Left hindlimb (tissue), 1 donor: ENCODE measurements at regions not wholly inside any gene's neighbourhood (a gene's known extent, or its start where the extent isn't known, plus 50 kb on each side); places are given as distances from the start of the nearest gene placed in this dataset.

Experiments used
- DNase-seq: peaks from one replicate; pipeline ENCODE4 v3.0.0-alpha.2; 2018

GRCh38 chr6:6785163-6785521 lies 196.6 kb downstream of the LY86 start:
- no peak for DNase-seq

GRCh38 chr6:6788394-6789032 lies 200.0 kb downstream of the LY86 start:
- no peak for DNase-seq

GRCh38 chr6:6790393-6790792 lies 201.9 kb downstream of the LY86 start:
- DNase-seq = no peak

GRCh38 chr6:6790891-6791290 lies 202.4 kb downstream of the LY86 start:
- DNase-seq = no peak

DNA sequence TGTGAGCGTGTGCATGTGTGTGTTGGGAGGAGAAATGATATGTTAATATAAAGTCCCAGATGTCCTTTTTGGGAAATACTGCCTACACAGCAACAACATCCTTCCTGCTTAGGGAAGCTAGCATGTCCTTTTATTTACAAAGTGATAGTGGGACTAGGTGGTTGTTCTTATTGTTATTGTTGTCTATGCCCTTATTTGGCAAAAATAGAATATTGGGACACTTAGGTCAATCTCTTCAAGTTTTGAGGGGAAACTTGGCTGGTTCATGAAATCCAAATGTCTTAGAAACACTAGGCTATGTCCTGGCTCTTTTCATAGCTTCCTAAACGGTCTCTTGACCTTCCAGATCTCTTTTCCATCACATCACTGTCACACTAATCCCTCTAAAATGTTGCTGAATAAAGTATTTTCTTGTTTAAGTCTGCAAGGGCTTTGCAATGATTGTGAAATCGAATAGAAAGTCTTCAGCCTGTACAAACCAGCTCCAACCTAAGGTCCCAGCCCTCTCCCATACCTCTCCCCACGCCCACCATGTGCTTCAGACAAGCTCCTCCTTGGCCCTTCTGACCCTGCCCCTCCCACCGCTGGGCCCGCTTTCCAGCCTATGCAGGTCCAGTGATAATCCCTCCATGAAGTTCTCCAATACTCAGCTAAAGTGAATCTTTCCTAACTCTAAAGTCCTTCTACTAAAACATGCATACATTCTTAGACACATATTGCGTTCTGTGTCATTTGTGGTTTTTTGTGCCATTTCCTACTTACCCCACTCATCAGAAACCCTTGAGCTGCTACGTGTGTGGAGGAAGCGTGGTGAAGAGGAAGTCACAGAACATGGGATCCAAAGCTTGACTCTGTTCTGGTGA lies 205.1 kb downstream of the LY86 start:
- DNase-seq = no peak

DNA sequence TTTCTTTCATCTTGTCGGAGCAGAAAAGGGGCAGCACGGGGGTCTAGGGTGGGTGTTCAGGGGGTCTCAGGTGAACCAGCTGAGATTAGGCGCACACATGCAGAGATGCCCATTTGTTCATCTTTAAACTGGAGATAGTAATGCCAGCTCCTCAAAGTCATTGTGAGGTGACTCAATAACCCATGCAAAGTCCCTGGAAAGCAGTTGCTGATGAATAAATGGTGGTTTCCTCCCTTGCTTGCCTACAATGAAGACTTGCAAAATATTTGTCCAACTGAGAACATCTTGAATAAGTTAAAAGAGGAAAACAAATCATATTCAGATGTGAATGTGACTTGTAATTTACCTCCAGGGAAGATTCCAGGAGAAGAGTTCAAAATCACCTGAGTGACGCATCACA lies 206.9 kb downstream of the LY86 start:
- no peak for DNase-seq

DNA sequence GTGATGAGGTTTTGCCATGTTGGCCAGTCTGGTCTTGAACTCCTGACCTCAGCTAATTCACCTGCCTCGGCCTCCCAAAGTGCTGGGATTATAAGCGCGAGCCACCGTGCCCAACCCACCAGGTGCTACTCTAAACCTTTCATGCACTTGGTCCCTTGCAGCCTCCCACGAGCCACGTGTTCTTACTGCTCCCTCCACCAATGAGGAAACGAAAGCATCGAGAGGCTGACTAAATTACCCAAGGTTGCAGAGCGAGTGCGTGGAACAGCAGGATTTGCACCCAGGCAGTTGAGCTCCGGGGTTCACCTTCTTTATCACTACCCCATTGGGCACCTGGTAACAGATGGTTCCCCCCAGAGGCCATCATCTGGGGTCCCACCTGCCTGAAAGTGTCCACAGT lies 208.3 kb downstream of the LY86 start:
- DNase-seq = no peak

DNA sequence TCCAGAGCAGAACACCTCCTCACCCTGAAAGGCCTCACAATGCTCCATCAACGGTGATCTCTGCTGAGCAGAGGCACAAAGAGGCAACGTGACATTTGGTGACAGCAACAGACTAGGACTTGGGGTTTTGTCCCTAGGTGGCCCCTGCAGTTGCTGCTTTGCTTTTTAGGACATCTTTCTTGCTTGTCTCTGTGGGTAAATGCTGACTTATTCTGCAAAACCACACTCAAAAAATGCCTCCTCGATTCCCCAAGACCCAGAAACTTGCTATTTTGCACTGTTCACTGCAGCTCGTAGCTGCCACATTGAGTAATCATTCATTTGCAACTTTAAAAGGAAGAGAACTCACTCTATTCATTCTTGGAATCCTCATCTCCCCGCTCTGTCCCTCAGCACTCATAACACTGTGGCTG lies 209.9 kb downstream of the LY86 start:
- DNase-seq = no peak

DNA sequence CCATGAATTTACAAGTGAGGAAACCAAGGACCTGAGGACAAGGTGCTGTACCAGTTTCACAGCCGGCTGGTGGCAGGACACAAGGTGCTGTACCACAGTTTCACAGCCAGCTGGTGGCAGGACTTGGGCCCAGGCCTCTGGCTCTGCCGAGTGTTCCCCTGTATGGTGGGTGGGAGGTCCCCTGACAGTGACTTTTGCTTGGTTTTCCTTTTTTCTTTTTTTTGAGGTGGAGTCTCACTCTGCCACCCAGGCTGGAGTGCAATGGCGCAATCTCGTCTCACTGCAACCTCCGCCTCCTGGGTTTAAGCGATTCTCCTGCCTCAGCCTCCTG lies 212.4 kb downstream of the LY86 start:
- DNase-seq = no peak

DNA sequence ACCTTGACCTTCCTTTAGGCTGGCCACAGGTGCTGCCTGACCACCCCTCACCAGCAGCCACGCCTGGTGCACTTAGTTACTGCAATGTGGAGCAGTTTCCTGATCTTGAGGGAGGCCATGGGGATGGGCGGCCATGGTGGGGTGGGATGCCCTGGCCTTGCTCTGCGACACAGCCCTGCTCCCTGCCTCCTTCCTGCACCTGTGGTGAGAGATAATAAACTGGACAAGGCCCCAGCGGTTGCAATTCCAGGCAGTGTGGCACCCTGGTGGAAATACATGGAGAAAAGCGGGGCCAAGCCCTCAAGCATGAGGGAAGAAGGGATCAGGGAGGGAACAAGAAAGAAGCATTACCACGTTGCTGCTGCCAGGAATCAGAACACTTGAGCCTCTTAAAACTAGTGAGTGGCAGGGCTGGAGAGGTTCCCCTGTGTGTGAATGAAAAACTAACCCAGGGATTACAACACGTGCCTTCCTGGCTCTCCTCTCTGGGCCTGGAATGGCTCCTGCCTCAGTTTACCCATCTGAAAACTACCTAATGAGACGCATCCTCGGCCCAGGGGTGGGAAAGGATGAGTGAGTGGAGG lies 213.2 kb downstream of the LY86 start:
- DNase-seq = no peak

- DNase-seq = no peak
Observed at GRCh38 chr6:6803180-6803977, 214.9 kb downstream of the LY86 start.

GRCh38 chr6:6804843-6805615 lies 216.5 kb downstream of the LY86 start:
- no peak for DNase-seq

DNA sequence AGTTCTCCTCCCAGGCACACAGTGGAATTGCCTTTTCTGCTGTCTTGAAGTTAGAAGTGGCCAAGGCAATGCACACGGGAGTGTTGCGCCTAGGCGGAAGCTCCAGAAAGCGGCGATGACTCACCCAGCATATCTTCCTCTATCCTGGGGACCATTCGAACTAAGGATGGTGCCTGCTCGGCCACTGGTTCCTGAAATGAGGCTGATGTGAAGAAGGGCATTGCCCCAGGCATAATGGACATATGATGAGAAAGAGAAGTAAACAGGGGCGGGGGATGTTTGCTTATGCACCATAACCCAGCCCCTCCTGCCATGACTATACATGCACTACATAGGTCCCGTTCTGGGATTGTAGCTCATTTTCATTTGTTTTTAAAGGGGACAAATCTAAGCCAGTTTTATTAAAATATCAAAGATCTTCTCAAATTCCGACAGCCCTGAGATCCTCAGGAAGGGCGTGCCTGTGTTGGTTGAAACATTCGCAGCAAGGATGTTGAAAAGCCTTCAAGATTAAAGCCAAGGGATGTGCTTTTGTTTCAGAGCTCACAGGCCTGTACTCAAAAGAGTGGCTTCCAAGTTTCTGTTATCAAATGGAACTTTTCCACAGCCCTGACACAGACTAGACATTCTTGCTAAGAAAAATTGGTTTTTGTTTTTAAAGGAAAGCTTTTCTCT lies 218.5 kb downstream of the LY86 start:
- DNase-seq = no peak

DNA sequence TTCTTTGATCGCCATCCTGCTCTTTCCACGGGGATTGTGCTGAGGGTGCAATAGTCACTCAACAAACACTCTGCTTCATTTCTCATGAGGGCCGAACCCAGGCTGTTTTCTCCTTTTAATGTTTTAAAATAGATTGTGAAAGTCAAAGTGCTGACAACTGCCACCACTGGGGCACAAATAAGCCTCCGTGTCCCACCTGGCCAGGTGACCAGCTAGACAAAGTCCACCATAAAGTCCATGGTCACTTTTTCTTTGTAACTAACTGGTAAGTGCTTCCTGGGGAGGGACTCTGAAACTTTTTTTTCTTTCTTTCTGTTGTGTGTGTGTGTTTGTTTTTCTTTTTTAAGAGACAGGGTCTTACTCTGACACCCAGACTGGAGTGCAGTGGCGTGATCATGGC lies 219.8 kb downstream of the LY86 start:
- DNase-seq = no peak

GRCh38 chr6:6808915-6809314 lies 220.4 kb downstream of the LY86 start:
- no peak for DNase-seq

- no peak for DNase-seq
Observed at GRCh38 chr6:6810727-6811126, 222.2 kb downstream of the LY86 start.

GRCh38 chr6:6811128-6812009 lies 222.8 kb downstream of the LY86 start:
- no peak for DNase-seq

- DNase-seq = no peak
Observed at GRCh38 chr6:6812427-6812826, 223.9 kb downstream of the LY86 start.

- no peak for DNase-seq
Observed at GRCh38 chr6:6815732-6816131, 227.2 kb downstream of the LY86 start.

DNA sequence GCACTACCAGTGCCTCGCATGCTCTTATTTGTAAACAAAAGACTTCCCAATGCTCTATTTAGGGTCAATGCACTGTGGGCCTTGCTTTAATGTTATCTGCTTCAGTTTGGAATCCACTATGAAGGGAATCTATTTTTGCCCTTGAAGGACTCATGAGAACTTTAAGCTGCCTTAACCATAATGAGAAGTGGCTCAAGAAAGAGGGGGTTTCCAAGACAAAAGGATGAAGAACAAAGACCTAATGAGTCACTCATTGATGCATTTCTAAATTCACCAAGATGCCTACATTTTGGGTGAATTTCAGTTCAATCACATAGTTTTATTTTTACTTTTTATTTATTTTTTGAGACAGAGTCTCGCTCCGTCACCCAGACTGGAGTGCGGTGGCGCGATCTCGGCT lies 228.2 kb downstream of the LY86 start:
- no peak for DNase-seq

GRCh38 chr6:6818078-6818639 lies 229.6 kb downstream of the LY86 start:
- DNase-seq = no peak
